ENCODE measurements at regions not wholly inside any gene's neighbourhood (a gene's known extent, or its start where the extent isn't known, plus 50 kb on each side); places are given as distances from the start of the nearest gene placed in this dataset.

- TF ChIP-seq, protein P1, sequence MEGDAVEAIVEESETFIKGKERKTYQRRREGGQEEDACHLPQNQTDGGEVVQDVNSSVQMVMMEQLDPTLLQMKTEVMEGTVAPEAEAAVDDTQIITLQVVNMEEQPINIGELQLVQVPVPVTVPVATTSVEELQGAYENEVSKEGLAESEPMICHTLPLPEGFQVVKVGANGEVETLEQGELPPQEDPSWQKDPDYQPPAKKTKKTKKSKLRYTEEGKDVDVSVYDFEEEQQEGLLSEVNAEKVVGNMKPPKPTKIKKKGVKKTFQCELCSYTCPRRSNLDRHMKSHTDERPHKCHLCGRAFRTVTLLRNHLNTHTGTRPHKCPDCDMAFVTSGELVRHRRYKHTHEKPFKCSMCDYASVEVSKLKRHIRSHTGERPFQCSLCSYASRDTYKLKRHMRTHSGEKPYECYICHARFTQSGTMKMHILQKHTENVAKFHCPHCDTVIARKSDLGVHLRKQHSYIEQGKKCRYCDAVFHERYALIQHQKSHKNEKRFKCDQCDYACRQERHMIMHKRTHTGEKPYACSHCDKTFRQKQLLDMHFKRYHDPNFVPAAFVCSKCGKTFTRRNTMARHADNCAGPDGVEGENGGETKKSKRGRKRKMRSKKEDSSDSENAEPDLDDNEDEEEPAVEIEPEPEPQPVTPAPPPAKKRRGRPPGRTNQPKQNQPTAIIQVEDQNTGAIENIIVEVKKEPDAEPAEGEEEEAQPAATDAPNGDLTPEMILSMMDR (IDR thresholded peaks at IDR 0.05; ENCODE audit: low read depth, low read length) = peak; percentile 4
- TF ChIP-seq POLR2A (IDR thresholded peaks at IDR 0.05; ENCODE audit: extremely low read depth, insufficient read length) (no peak), MYC (IDR thresholded peaks at IDR 0.05; ENCODE audit: low read depth, low read length) (no peak)
Measured at GRCh38 chr5:165881259-165881658, 2375.8 kb downstream of the MAT2B start.

Measured in NB4 (cell line).